GM12892 (cell line): ENCODE measurements at regions not wholly inside any gene's neighbourhood (a gene's known extent, or its start where the extent isn't known, plus 50 kb on each side); places are given as distances from the start of the nearest gene placed in this dataset.

Experiments used
- POLR2A ChIP-seq: IDR thresholded peaks from 2 replicates; pipeline ENCODE4 v1.6.1; 2011; ENCODE audit warnings: low read depth, low read length, control low read depth
- TAF1 ChIP-seq: IDR thresholded peaks from 2 replicates; pipeline ENCODE4 v1.6.1; 2011; ENCODE audit warnings: low read depth, mild to moderate bottlenecking, control low read depth, low read length, borderline replicate concordance

DNA sequence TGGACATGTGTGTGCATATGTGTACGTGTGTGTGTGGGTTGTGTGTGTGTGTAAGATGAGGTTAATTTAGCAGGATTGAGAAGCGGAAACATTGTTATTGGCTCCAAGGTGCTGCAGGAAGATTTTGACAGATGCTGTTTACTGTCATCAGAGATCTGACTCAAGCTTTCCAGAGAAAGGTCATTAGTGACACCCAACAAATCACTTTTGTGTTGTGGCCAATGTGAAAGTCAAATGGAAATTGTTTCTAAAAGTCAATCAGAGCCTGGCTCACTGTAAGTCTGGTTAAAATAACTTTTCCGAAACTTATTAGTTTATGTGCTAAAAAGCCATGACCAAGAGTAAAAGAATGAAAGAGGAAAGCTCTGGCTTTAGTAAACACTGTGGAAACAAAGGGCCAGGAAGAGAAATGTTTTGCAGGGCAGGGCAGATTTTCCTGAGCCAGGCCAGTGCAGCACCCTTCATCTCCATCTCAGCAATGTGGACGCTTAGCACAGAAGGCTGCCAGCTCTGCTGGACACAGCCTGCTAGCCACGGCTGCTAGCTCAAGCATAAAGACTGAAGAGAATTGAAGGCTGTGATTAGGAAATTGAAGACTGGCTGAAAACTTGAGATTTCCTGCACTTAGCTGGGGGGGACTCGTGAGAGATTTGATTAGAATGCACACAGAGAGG lies 235.8 kb downstream of the NEDD1 start:
- TF ChIP-seq TAF1 (no peak), POLR2A (no peak)
